ENCODE measurements at regions not wholly inside any gene's neighbourhood (a gene's known extent, or its start where the extent isn't known, plus 50 kb on each side); places are given as distances from the start of the nearest gene placed in this dataset.

GRCh38 chr12:30823156-30823699 lies 68.5 kb upstream of the CAPRIN2 start (continued):
- TF ChIP-seq CHD7 (IDR thresholded peaks at IDR 0.05; ENCODE audit: insufficient replicate concordance, low read length), result no peak
- peak; percentile 3 for TF ChIP-seq ASH2L (IDR thresholded peaks at IDR 0.05; ENCODE audit: low read length)
